ENCODE measurements at regions not wholly inside any gene's neighbourhood (a gene's known extent, or its start where the extent isn't known, plus 50 kb on each side); places are given as distances from the start of the nearest gene placed in this dataset.
"Not testable (repeated sequence)": the region's sequence is repeated elsewhere in the genome, so short reads cannot be mapped to it uniquely, and the experiment has no call there.

- DNase-seq: no peak
Measured at GRCh38 chr5:128667751-128668150, 129.7 kb upstream of the FBN2 start.

DNA sequence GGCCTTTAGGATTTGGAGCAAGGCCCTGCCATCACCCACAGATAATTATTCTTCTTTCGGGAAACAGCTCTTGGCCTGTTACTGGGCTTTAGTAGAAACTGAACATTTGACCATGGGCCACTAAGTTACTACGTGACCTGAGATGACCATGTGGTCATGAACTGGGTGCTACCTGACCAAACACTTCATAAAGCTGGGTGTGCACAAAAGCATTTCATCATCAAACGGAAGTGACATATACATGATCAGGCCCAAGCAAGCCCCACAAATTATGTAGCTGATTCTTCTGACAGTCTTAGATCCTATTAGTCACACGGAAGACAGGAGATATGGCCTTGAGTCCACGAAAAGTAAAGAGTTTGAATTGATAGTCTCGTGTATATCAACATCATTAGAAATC, 130.9 kb upstream of the FBN2 start:
- DNase-seq: no peak

- no peak for DNase-seq
Measured at GRCh38 chr5:128669803-128670202, 131.8 kb upstream of the FBN2 start.

- DNase-seq: no peak
Measured at GRCh38 chr5:128671943-128672342, 133.9 kb upstream of the FBN2 start.

DNA sequence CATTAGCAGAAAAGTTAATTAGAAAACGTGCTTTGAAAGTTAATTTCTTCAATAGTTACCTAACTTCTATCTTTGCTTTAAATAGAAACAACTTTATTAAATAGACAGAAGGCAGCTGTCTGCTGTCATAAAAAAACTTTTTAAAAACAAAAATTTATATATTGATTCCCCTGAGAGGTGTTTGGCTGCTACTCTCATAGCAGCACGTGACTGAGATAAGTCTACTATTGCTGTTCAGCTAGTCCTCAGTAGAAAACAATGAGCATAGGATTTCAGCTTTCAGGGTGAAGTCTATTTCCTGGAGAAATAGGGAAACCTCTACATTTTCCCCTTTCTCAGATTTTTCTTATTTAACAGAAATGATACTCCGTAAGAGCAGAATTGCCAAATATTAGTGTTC, 135.0 kb upstream of the FBN2 start:
- DNase-seq: no peak

DNA sequence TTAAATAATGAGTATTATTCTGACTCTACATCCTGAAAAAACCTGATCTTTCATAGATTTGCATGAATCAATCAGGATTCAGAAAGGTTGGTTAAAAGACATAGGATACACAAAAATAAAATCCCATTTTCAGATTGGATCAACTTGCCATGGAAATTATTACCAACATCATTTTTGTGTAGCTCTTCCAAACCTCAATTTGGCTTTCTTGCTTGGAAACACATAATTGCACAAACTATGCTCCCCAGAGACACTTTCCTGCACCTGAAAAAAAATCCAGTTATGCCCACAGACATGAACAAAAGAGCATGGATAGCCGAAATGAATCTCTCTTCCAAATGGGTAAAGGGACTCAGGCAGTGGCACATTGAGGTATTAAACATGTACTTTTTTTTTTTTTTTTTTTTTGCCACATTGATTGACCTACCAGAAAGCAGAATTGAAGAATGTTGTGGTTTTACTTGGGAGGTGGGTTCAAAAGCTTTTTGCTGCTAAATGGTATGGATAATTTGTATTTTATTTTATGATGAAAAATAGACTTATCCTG, 135.4 kb upstream of the FBN2 start:
- DNase-seq: no peak

DNA sequence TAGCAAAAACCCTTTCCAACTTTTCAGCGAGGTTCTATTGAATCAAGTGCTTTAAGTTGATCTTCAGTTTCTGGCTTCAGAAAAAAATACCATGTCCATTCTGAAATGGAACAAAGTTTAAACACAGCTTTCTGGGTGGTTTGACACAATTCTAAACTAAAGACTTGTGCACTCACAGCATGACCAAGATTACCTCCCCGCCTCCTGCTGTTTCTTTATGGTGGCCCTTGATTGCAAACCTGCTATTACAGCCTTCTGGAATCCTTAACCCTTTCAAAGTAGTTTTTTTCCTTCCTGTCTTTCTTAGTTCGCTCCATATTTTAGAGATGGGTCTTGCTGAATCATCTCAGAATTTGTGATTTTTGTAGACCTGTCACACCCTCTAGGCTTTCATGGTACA, 135.9 kb upstream of the FBN2 start:
- DNase-seq: no peak

- DNase-seq: peak; percentile 47 to 67 (median 65)
Measured at GRCh38 chr5:128674837-128675446, 136.9 kb upstream of the FBN2 start.

GRCh38 chr5:128681096-128681495, 143.1 kb upstream of the FBN2 start:
- peak in 2 of 3 donors; percentile 1 to 13 for DNase-seq

- no peak for DNase-seq
Measured at GRCh38 chr5:128681764-128682592, 143.9 kb upstream of the FBN2 start.

- no peak for DNase-seq
Measured at GRCh38 chr5:128682669-128683068, 144.6 kb upstream of the FBN2 start.

DNA sequence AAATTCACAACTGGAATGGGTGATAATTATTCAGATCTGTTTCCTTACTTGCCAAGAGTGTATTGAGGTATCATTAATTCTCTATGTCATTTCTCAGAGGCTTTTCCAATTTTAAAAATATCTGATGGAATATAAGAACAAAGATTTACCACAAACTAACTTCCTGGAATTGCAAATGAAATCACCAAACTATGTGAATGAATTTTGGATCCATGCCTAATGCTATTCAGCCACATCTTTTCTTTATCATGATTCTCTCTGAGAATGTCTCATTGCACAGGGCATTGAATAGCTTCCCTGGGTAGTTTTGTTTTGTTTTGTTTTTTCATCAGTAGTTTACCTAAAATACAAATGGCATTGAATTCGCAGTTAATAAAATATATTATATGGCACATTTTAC, 146.9 kb upstream of the FBN2 start:
- no peak for DNase-seq

- DNase-seq: no peak
Measured at GRCh38 chr5:128687930-128688329, 149.9 kb upstream of the FBN2 start.

DNA sequence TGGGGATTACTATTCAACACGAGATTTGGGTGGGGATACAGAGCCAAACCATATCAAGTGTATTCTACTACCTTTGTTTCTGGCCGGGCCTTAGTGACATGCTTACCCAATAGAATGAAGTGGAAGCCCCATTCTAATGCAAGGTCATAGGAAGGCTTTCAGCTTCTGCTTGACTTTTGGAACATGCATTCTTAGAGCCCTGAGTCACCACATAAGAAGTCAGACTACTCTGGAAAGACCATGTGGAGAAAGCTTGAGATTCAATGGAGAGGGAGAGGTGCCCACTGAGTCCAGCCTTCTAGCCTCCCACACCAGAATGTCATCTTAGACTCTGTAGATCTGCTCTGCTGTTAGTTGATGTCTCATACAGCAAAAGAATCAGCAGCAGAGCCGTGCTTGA, 155.7 kb upstream of the FBN2 start:
- no peak for DNase-seq

DNA sequence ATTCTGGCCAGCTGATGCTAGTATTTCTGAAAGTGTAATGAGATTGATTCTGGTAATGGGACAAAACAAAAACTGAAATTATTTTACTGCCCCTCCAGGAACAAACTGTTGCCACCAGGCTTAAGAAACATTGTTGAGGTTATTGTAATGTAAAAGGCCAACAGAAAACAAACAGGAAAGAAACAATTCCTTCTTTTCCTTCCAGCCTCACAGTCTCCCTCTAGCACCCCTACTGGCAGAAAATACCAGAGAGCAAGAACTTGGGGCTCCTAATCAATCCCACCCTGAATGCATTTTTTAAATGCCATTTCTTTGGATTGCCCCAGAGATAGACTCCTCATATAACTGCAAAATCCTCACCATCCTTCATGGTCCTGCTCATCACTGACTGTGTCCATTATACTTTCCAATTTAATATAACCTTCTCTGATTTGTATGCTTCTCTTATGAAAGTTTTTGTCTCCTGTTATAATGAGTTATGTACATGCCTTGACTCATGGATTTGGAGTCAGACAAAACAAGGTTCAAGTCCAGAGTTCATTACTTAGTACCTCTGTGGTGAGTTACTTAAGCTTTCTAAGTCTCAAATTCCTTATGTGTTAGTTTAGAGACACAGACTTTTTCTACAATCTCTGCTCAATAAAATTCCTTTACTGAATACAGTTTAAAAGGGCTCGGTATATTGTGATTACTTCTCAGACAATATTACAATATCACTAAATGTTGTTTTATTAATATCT, 157.9 kb upstream of the FBN2 start:
- DNase-seq: no peak

DNA sequence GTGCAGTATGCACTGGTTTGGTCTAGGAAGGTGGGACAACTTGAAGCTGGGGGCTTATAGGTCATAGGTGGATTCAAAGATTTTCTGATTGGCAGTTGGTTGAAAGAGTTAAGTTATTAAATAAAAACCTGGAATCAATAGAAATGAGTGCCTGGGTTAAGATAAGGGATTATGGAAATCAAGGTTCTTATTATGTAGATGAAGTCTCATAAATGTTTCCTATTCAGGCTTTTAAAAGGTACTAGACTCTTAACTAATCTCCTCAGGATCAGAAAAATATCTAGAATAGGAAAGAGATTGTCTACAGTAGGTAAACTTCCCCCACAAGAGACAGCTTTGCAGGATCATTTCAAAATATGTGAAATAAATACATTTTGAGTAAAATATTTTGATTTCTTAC, 163.3 kb upstream of the FBN2 start:
- no peak for DNase-seq

GRCh38 chr5:128703322-128703721, 165.3 kb upstream of the FBN2 start:
- DNase-seq: no peak

DNA sequence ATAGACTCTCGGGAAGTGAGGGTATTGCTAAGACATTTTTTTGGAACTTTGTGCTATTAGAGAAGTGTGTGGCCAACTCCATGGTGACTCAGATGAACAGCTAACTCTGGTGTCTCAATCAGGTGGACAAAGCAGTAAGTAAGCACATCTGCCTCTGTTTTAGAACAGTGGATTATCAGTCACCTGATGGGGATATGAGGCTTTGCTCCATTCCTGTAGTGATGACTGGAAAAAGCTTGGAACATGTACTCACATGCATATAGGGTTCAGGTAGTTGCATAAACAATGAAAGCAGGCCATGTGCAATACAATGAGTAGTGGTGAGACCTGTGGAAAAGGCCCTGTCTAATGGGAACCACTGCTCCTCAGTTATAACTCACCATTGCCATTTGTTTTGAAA, 168.2 kb upstream of the FBN2 start:
- DNase-seq: peak in 1 of 3 donors; percentile 12

- DNase-seq: peak in 1 of 3 donors; percentile 10
Measured at GRCh38 chr5:128708841-128709240, 170.8 kb upstream of the FBN2 start.

DNA sequence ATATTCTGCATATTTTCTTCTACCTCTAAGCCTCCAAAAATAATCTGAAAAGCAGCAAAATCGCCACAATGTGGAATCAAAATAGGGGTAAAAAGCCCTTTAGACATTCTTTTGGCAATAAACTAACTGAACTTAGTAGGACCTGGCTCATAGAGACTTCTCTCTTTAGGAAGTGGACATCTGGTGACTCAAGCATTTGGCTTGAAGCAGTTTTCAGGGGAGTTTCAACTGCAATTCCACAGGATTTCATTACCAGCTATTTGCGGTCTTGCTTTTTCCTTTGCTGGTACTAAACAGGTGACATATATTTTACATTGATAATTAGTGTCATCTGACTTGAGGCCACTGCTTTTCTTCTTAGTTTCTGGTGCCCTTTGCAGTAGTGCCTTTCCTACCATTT, 173.2 kb upstream of the FBN2 start:
- DNase-seq: peak in 1 of 3 donors; percentile 8

DNA sequence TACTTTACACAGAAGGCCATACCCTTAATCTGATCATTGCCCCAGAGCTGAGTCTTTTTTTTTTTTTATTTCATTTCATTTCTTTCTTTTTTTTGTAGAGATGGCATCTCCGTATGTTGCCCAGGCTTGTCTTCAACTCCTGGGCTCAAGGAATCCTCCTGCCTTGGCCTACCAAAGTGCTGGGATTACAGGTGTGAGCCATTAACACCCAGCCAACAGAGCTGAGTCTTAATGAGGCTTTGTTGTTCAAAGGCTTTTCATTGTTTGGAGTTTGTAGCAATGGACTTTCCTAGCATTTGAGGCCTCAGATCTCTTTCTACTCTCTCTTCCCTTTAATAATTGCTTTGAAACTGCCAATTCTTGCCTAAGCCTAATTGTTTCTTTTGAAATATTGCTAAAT, 176.5 kb upstream of the FBN2 start:
- no peak for DNase-seq

GRCh38 chr5:128722551-128722950, 184.5 kb upstream of the FBN2 start:
- DNase-seq: peak in 1 of 3 donors; percentile 1

DNA sequence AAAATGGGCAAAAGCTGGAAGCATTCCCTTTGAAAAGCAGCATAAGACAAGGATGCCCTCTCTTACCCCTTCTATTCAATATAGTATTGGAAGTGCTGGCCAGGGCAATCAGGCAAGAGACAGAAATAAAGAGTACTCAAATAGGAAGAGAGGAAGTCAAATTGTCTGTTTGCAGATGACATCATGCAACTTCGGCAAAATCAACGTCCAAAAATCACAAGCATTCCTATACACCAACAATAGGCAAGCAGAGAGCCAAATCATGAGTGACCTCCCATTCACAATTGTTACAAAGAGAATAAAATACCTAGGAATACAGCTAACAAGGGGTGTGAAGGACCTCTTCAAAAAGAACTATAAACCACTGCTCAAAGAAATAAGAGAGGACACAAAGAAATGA, 192.0 kb upstream of the FBN2 start:
- DNase-seq: not testable (repeated sequence)

GRCh38 chr5:128735656-128736055, 197.6 kb upstream of the FBN2 start:
- not testable (repeated sequence) for DNase-seq

Data from suppressor macrophage treated with lipopolysaccharide for 1 hour (primary cell).